ENCODE measurements at regions not wholly inside any gene's neighbourhood (a gene's known extent, or its start where the extent isn't known, plus 50 kb on each side); places are given as distances from the start of the nearest gene placed in this dataset.

- H3K27me3 ChIP-seq = no peaks in the 10 kb centered on the region
- no peak for TF ChIP-seq CTCF (IDR thresholded peaks at IDR 0.05)
- no peak for TF ChIP-seq POLR2A (IDR thresholded peaks at IDR 0.05)
- 56 to 62% methylated on average over 6 of the region's 6 CpGs for WGBS, 2 donors
- intact Hi-C loops (cut with DNase I) = no loop called here
- H3K4me3 ChIP-seq = no peak overlapping the region
- H3K36me3 ChIP-seq = no peaks in the 10 kb centered on the region
- H3K9me3 ChIP-seq = no peaks in the 10 kb centered on the region
- H3K4me1 ChIP-seq = no peaks in the 10 kb centered on the region
- H3K27ac ChIP-seq = no peak overlapping the region
- DNase-seq = no peak
Measured at GRCh38 chr10:55242544-55242943, 441.5 kb upstream of the PCDH15 start.

- Histone ChIP-seq H3K27me3 (no peaks in the 10 kb centered on the region), H3K36me3 (no peaks in the 10 kb centered on the region), H3K9me3 (no peaks in the 10 kb centered on the region), H3K4me1 (no peaks in the 10 kb centered on the region), H3K27ac (no peak overlapping the region), H3K4me3 (no peak overlapping the region)
- DNase-seq = no peak
- TF ChIP-seq POLR2A (IDR thresholded peaks at IDR 0.05) (no peak), CTCF (IDR thresholded peaks at IDR 0.05) (no peak)
- intact Hi-C loops (cut with DNase I) = no loop called here
Measured at GRCh38 chr10:55237462-55237861, 436.4 kb upstream of the PCDH15 start.

- Histone ChIP-seq H3K4me1 (no peaks in the 10 kb centered on the region), H3K27me3 (no peaks in the 10 kb centered on the region), H3K9me3 (no peaks in the 10 kb centered on the region), H3K4me3 (peak overlapping the region in 2 of 4 donors; percentile 4 to 43), H3K36me3 (no peaks in the 10 kb centered on the region), H3K27ac (no peak overlapping the region)
- no peak for DNase-seq
- TF ChIP-seq CTCF (IDR thresholded peaks at IDR 0.05) = no peak
- no peak for TF ChIP-seq POLR2A (IDR thresholded peaks at IDR 0.05)
- intact Hi-C loops (cut with DNase I) = no loop called here
Measured at GRCh38 chr10:55233505-55233904, 432.5 kb upstream of the PCDH15 start.

- no peak for DNase-seq
- H3K4me1 ChIP-seq = no peaks in the 10 kb centered on the region
- no peaks in the 10 kb centered on the region for H3K27me3 ChIP-seq
- H3K9me3 ChIP-seq = no peaks in the 10 kb centered on the region
- H3K4me3 ChIP-seq = peak overlapping the region in 2 of 4 donors; percentile 4 to 43
- H3K27ac ChIP-seq = no peak overlapping the region
- WGBS, 2 donors = 29 to 44% methylated on average over 3 of the region's 3 CpGs
- intact Hi-C loops (cut with DNase I) = no loop called here
- TF ChIP-seq POLR2A (IDR thresholded peaks at IDR 0.05) (no peak), CTCF (IDR thresholded peaks at IDR 0.05) (no peak)
- H3K36me3 ChIP-seq = no peaks in the 10 kb centered on the region
Measured at GRCh38 chr10:55233090-55233489, 432.1 kb upstream of the PCDH15 start.

GRCh38 chr10:55232553-55232952 is 431.5 kb upstream of the PCDH15 start:
- TF ChIP-seq POLR2A (IDR thresholded peaks at IDR 0.05) (no peak), CTCF (IDR thresholded peaks at IDR 0.05) (no peak)
- Histone ChIP-seq H3K9me3 (no peaks in the 10 kb centered on the region), H3K27ac (no peak overlapping the region), H3K4me1 (no peaks in the 10 kb centered on the region), H3K4me3 (peak overlapping the region in 1 of 4 donors; percentile 43), H3K27me3 (no peaks in the 10 kb centered on the region), H3K36me3 (no peaks in the 10 kb centered on the region)
- WGBS, 2 donors = 22 to 50% methylated on average over 1 of the region's 1 CpG
- no peak for DNase-seq
- intact Hi-C loops (cut with DNase I) = no loop called here

All from esophagus squamous epithelium (tissue), 5 donors.